ENCODE measurements at regions not wholly inside any gene's neighbourhood (a gene's known extent, or its start where the extent isn't known, plus 50 kb on each side); places are given as distances from the start of the nearest gene placed in this dataset.

DNA sequence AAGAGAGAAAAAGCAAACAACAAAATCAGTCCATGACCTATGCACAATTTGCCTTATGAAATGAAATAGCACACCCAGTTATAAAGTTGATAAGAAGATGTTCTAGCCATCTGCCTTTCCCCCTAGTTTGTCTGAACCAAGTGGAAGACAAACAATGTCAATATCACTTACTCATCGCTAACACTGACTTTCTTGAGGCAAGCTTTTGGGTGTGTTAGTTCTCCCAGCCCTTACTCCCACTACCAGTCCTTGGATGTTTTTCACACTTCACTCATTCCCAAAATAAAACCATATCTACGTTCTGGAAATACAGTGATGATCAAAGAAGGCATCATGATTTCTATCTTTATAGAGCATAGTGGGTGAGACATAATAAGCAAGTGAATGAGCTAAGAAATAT, 393.8 kb downstream of the PCDH20 start:
- DNase-seq = no peak

DNA sequence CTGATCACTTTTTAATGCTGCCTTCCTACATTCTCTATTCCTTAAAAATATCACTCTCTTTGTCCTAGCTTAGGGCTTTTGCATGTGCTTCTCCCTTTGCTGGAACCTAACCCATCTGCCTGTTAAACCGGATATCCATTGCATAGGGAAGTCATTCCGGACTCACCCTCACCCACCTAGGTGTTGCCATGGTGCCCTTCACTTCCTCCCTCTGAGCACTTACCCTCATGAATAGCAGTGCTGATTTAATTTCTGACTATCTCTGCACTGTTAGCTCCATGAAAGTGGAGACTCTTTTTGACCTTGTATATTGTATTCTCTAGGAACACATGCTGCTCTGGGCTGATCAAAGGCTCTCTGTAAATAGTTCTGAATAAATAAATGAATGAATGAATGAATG, 401.9 kb downstream of the PCDH20 start:
- no peak for DNase-seq

DNA sequence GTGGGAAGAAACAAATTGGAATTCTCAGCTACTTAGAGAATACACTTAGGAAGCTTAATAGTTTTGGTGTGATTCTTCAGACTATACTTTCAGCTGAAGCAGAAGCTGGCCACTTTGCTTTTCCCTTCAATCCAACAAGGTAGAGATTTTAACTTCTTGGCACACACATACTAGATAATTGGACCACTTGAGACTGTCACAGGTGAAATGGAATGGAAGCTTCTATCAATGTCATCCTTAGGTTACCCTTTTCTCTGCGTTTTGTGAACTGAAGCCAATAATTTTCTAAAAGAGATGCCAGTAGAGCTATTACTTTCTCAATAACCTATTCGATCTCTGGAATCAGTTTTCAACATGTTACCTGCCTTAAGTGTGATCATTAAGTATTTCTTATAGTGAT, 405.3 kb downstream of the PCDH20 start:
- no peak for DNase-seq

DNA sequence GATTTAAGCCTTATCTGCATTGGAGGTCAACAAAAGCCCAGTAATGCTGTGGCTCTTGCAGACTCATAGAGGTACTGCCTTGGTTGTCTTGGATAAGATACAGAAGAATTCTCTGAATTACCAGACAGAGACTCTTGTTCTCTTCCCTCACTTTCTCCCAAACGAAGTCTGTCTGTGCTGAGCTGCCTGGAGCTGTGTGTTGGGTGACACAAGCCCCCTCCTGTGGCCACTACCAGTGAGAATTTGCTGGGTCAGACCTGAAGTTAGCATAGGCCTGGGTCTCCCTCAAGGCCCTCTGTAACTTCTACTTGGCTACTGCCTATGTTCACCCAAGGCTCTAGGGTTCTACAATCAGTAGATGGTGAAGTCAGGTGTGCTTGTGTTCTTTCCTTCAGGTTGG, 413.0 kb downstream of the PCDH20 start:
- DNase-seq = no peak

DNA sequence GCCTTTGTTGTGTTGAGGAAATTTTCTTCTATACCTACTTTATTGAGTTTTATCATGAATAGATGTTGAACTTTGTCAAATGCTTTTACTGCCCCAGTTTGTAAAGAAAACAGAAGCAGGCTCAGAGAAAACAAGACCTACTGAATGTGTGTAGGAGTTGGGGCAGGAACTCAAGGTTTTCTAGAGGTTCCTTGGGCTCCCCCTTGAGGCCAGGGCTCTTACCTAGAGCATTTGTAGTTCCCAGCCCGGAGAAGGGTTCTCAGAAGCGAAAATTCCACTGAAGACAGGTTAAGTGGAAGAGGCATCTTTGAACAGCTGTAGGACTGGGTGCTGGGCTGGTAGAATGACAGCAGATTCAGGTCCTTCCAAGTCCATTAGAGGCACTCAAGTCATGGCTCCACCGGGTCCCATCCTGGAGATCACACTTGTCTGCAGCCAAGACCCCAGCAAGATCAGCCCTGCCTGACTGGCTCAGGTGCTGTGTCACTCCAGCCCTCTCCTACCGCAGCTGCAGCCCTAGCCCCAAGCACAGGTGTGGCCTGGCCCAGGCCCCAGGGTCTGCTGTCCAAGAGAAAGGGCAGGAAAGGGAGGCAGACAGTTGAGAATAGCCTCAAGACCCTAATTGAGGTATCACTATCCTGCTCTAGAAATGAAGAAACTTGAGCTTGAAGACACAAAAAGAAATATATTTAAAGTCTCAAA, 425.5 kb downstream of the PCDH20 start:
- DNase-seq = peak; percentile 16

- DNase-seq = no peak
Observed at GRCh38 chr13:60986301-60986700, 429.3 kb downstream of the PCDH20 start.

GRCh38 chr13:60981407-60981806, 434.2 kb downstream of the PCDH20 start:
- no peak for DNase-seq

DNA sequence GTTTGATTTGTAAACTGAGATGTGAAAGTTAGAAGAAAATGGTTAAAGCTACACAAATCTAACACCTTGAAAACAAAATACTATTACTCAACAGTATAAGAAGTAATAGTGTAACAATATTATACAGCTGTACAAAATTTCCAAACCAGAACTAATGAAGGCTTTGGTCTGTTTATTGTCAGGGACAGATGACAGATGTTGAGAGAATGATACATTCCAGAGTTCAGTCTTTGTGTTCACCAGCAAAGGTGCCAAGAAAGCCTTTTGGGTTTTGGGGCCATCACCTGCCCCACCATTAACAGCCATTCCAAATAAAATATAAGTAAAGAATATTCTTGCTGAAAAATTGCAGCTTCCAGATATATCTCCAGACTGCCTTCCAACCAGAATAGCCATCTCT, 439.3 kb downstream of the PCDH20 start:
- DNase-seq = no peak

- no peak for DNase-seq
Observed at GRCh38 chr13:60974296-60974695, 441.4 kb downstream of the PCDH20 start.

GRCh38 chr13:60973529-60973928, 442.1 kb downstream of the PCDH20 start:
- DNase-seq = no peak

DNA sequence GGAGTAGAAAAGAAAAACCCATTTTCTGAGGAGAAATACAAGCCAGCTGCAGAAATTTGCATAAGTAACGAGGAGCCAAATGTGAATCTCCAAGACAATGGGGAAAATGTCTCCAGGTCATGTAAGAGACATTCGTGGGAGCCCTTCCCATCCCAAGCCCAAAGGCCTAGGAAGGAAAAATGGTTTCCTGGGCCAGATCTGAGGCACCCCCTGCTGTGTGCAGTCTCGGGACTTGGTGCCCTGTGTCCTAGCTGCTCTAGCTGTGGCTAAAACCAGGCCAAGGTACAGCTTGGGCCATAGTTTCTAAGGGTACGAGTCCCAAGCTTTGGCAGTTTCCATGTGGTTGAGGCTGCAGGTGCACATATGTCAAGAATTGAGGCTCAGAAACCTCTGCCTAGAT, 444.9 kb downstream of the PCDH20 start:
- no peak for DNase-seq

DNA sequence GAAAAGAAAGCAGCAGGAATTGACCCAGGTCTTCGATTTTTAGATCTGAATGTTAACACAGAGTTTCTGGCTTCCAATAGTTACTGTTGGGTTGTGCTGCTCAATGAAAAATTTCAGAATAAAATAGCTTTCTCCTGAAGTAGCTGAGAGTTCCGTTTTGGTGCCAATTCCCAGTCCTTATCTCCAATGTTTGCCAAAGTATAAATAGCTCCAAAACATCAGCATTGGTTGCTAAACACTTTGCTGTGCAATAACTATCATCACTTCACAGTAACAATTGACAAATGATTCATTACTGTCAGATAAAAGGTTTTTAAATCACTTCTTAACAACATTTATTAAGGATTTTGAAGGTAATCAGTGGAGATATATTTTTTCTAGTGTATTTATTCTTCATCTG, 446.0 kb downstream of the PCDH20 start:
- DNase-seq = no peak

GRCh38 chr13:60959427-60959826, 456.2 kb downstream of the PCDH20 start:
- no peak for DNase-seq

DNA sequence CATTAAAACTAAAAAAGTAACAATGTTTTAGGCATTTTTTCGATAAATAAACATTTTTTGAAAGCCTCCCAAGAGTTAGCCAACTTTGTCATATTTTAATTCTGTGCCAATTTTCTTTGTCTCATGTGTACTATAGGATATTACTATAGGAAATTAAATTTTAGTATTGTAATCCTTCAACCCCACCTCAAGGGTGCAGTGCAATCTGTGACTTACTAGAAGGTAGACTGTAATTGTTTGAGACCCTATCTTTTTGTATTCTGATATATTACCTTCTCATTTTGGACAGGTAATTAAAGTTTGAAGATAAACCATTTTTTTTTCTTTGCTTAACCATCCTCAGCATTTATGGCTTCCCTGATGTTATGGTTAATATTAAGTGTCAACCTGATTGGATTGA, 457.8 kb downstream of the PCDH20 start:
- no peak for DNase-seq

- DNase-seq = no peak
Observed at GRCh38 chr13:60945396-60945795, 470.3 kb downstream of the PCDH20 start.

- no peak for DNase-seq
Observed at GRCh38 chr13:60944863-60945262, 470.8 kb downstream of the PCDH20 start.

DNA sequence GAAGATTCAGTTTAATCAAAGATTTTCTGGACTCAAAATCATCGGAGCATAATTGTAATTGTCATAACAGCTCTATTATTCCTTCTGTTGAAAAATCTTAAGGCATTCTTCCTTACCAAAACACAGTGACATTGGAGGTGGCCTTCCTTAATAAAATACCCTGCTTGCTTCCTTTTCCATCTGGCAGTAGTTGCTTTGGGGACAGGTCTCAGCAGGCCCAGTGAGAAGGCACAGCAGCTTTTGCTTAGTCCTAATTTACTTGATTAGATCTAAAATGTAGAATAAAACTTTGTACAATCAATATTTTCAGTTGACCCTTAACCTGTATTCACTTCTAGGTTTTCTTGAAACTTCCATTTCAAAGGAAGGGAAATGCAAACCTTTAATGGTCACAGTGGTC, 471.6 kb downstream of the PCDH20 start:
- no peak for DNase-seq

DNA sequence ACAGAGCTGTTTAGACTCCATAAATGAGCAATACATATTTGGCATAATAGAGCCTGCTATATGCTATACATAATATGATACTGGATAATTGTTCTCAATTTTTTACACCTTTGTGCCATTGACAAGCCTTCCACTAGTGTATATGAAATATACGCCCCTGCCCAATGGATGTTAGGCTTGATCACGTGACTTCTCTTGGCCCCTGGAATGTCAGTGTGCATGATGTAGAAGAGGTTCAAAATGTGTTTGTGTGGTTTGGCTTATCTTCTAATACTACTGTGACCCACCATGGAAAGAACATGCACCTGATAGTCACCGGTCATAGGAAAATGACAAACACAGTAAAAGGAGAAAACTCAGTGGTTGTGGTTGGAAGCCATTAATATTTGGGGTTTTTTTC, 479.4 kb downstream of the PCDH20 start:
- no peak for DNase-seq

DNA sequence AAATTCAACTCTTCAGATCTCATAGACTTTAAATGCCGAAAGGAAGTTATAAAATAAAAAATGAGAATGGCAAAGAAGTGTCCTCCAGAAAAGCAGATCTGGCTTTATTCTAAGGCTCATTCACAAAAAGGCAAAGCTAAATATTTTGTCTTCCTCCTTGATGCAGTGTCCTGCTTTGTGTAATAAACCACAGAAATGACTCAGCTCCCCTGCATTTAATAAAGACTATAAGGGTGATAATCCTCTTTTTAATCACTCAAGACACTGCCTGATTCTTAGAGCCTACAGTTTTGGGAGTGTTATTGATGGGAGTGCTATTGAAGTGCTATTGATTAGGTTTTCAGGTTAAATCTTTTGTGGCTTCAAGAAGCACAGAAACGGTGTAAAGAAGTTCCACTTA, 482.0 kb downstream of the PCDH20 start:
- DNase-seq = no peak

- DNase-seq = no peak
Observed at GRCh38 chr13:60931858-60932546, 483.6 kb downstream of the PCDH20 start.

GRCh38 chr13:60925686-60926085, 490.0 kb downstream of the PCDH20 start:
- DNase-seq = no peak

GRCh38 chr13:60924856-60925255, 490.8 kb downstream of the PCDH20 start:
- DNase-seq = no peak

GRCh38 chr13:60922576-60923231, 492.9 kb downstream of the PCDH20 start:
- no peak for DNase-seq

DNA sequence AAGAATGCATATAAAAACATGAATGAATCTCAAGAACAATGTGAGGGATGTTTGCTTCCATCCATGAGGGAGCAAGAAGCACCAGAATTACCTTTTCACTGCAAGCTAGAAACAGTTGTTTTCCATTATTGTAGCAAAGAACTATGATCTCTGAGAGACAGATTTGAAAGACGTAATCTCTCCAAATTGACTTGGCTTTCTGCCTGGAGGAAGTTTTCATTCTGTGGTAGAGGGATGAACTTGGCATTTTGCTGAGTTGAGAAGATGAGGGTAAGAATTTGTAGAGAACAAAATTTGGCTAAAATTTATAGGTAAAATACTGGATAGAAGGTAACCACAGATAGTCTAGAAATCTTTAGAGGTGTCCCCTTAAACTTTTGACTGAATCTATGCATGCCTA, 496.8 kb downstream of the TDRD3 start:
- DNase-seq = no peak
